Naive B cell (primary cell): ENCODE measurements at regions not wholly inside any gene's neighbourhood (a gene's known extent, or its start where the extent isn't known, plus 50 kb on each side); places are given as distances from the start of the nearest gene placed in this dataset.

Source experiments
- ATAC-seq, 2 donors: fragments of 150-1000 bp; cut with Tn5 transposase; 2 replicates each; pipeline ENCODE4 v1.10.0; 2021; ENCODE audit warnings: low read depth in 2 of 2, mild to moderate bottlenecking in 2 of 2, moderate library complexity in 2 of 2
- DNase-seq: peaks from one replicate; pipeline ENCODE4 v3.0.0; 2022
- H3K27ac Mint-ChIP-seq, 6 donors: one replicate each; pipeline ENCODE4 v1.8.0; 2020 to 2022; ENCODE audit warnings: mild to moderate bottlenecking in 6 of 6, mixed read lengths in 6 of 6, moderate library complexity in 5 of 6, inconsistent platforms in 2 of 6
- H3K27me3 Mint-ChIP-seq, 3 donors: one replicate each; pipeline ENCODE4 v1.8.0; 2021 to 2022; ENCODE audit warnings: mixed read lengths in 3 of 3, mild to moderate bottlenecking in 1 of 3
- H3K36me3 Mint-ChIP-seq, 2 donors: one replicate each; pipeline ENCODE4 v1.8.0; 2020 to 2022; ENCODE audit warnings: mixed read lengths in 2 of 2, inconsistent platforms in 1 of 2, mild to moderate bottlenecking in 1 of 2
- H3K4me1 Mint-ChIP-seq, 3 donors: one replicate each; pipeline ENCODE4 v1.8.0; 2020 to 2022; ENCODE audit warnings: mixed read lengths in 3 of 3, inconsistent platforms in 1 of 3, mild to moderate bottlenecking in 1 of 3, moderate library complexity in 1 of 3
- H3K4me3 Mint-ChIP-seq, 8 donors: one replicate each; pipeline ENCODE4 v1.8.0; 2020 to 2022; ENCODE audit warnings: mild to moderate bottlenecking in 8 of 8, mixed read lengths in 8 of 8, moderate library complexity in 8 of 8, inconsistent platforms in 2 of 8
- H3K9me3 Mint-ChIP-seq, 7 donors: one replicate each; pipeline ENCODE4 v1.8.0; 2020 to 2022; ENCODE audit warnings: mixed read lengths in 7 of 7, mild to moderate bottlenecking in 5 of 7, inconsistent platforms in 2 of 7, moderate library complexity in 1 of 7

DNA sequence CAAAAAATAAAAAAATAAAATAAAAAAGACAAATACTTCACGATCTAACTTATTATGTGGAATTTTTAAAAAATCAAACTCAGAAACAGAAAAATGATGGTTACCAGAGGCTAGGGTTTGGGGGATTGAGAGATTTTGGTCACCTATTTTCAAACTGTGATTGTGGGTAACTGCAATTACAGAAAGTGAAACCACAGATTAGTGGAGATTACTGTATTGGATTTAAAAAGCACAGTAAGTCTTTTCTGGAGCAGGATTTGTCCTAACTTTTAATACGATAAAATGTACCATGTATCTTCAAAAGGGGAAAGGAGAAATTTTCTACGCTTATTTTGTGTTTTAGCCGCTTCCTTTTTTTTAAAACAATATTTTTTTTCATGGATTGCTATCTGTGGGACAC lies 1204.9 kb upstream of the LRRTM3 start:
- Mint-ChIP-seq H3K9me3 (peaks cover 0 to 4% (median 0%) of the 10 kb centered on the region in 7 donors), H3K27me3 (no peaks in the 10 kb centered on the region), H3K36me3 (no peaks in the 10 kb centered on the region), H3K27ac (no peak overlapping the region), H3K4me1 (no peaks in the 10 kb centered on the region), H3K4me3 (no peak overlapping the region)
- DNase-seq = no peak
- ATAC-seq = no peak

DNA sequence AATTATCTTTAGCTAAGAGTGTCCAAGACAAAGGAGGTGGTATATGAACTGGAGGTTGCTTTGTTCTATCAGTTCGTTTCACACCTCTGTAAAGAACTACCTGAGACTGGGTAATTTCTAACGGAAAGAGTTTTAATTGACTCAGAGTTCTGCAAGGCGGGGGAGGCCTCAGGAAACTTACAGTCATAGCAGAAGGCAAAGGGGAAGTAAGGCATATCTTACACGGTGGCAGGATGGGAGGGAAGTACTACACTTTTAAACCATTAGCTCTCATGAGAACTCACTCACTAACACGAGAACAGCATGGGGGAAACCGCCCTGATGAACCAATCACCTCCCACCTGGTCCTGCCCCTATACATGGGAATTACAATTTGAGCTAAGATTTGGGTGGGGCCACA lies 1202.3 kb upstream of the LRRTM3 start:
- Mint-ChIP-seq H3K4me3 (no peak overlapping the region), H3K9me3 (peaks cover 0 to 2% (median 0%) of the 10 kb centered on the region in 7 donors), H3K27me3 (no peaks in the 10 kb centered on the region), H3K36me3 (no peaks in the 10 kb centered on the region), H3K4me1 (no peaks in the 10 kb centered on the region), H3K27ac (no peak overlapping the region)
- no peak for DNase-seq
- ATAC-seq = no peak

DNA sequence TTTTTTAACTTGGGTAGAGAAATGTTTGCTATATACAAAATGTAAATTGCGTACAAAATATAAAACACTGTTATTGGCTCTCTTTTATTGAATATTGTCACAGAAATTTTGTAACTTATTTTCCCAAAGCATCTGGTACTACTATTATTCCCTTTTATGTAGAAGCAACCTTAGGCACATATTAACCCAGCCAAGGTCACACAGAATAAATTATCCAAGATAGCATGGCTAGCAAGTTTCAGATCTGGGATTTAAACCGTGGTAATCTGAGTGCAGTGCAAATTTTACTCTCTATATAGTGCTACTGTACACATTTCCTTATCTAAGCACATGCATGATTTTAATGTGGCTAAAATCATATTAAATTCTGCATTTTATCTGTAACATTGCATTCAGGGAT lies 1190.5 kb upstream of the LRRTM3 start:
- no peaks in the 10 kb centered on the region for H3K36me3 Mint-ChIP-seq
- H3K27ac Mint-ChIP-seq = no peak overlapping the region
- DNase-seq (no peak), ATAC-seq (no peak)
- no peak overlapping the region for H3K4me3 Mint-ChIP-seq
- H3K4me1 Mint-ChIP-seq = no peaks in the 10 kb centered on the region
- no peaks in the 10 kb centered on the region for H3K27me3 Mint-ChIP-seq
- peaks cover 0 to 11% (median 5%) of the 10 kb centered on the region in 7 donors for H3K9me3 Mint-ChIP-seq

DNA sequence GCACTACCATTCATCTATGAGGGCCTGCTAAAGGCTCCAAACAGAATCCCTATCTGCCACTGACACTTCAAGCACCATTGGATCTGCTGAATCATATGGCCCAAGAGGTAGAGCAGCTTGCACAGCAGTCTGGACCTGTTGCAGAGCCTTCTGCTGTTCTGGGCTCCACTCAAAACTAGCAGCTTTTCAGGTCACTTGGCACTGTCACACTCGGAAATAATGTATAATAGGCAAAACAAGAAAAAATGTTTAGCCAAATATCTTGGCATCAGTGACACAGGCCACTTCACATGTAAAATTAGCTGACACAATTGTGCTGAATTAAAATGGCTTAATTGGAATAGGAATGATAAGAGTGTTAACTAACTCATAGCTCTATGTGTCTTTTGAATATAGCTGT lies 1182.9 kb upstream of the LRRTM3 start:
- DNase-seq = no peak
- H3K4me3 Mint-ChIP-seq = no peak overlapping the region
- no peaks in the 10 kb centered on the region for H3K27me3 Mint-ChIP-seq
- ATAC-seq = no peak
- no peaks in the 10 kb centered on the region for H3K4me1 Mint-ChIP-seq
- H3K27ac Mint-ChIP-seq = no peak overlapping the region
- H3K36me3 Mint-ChIP-seq = no peaks in the 10 kb centered on the region
- peaks cover 0 to 4% (median 0%) of the 10 kb centered on the region in 7 donors for H3K9me3 Mint-ChIP-seq

DNA sequence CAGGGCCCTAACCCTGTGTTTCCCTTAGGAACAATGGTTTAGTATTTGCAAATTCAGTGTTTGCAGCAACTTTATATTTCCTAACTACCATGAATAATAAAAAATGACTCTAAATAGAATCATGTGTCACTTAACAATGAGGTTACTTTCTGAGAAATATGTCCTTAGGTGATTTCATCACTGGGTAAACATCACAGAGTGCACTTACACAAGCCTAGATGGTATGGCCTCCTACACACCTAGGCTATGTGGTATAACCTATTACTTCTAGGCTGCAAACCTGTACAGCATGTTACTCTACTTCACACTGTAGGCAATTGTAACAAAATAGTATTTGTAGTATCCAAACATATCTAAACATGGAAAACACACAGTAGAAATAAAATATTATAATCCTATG lies 1174.6 kb upstream of the LRRTM3 start:
- H3K36me3 Mint-ChIP-seq = no peaks in the 10 kb centered on the region
- ATAC-seq (no peak), DNase-seq (no peak)
- no peak overlapping the region for H3K27ac Mint-ChIP-seq
- H3K9me3 Mint-ChIP-seq = peaks cover 0 to 1% (median 0%) of the 10 kb centered on the region in 7 donors
- H3K4me1 Mint-ChIP-seq = no peaks in the 10 kb centered on the region
- no peak overlapping the region for H3K4me3 Mint-ChIP-seq
- H3K27me3 Mint-ChIP-seq = no peaks in the 10 kb centered on the region

DNA sequence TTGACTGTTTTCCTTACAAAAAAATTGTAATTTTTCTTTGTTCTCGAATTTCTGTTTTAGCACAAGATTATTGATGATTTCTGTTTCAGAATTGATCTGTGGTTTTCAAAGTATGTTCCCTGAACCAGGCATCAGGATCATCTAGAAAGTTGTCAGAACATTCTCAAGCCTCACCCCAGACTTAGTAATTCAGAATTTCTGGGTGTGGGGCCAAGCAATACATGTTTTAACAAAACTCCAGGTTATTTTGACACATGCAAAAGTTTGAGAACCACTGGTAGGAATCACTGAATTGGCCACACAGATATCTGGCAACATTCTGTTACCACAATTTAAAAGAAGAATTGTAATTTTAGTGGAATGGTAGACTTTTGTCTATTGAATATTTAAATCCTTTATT lies 1173.9 kb upstream of the LRRTM3 start:
- H3K9me3 Mint-ChIP-seq = peaks cover 0 to 1% (median 0%) of the 10 kb centered on the region in 7 donors
- ATAC-seq (no peak), DNase-seq (no peak)
- no peak overlapping the region for H3K4me3 Mint-ChIP-seq
- no peaks in the 10 kb centered on the region for H3K4me1 Mint-ChIP-seq
- no peaks in the 10 kb centered on the region for H3K27me3 Mint-ChIP-seq
- no peaks in the 10 kb centered on the region for H3K36me3 Mint-ChIP-seq
- no peak overlapping the region for H3K27ac Mint-ChIP-seq

DNA sequence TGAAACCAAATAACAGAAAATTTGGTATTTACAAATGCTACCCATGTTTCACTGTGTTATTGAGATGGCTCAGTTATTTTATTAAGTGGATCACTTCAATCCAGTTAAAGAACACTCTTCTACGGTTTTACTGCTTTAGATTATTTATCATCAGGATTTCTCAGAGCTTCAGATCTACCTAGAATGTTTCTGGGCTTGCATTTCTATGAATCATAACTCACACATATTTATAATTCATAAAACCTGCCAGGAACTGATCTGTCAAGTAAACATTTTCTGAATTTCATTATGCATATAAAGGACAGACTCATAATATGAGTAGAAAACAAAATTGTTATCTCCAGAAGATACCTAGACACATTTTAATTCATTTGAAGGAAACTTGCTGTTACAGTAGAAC lies 1172.3 kb upstream of the LRRTM3 start:
- peaks cover 0 to 2% (median 0%) of the 10 kb centered on the region in 7 donors for H3K9me3 Mint-ChIP-seq
- no peak for ATAC-seq

DNA sequence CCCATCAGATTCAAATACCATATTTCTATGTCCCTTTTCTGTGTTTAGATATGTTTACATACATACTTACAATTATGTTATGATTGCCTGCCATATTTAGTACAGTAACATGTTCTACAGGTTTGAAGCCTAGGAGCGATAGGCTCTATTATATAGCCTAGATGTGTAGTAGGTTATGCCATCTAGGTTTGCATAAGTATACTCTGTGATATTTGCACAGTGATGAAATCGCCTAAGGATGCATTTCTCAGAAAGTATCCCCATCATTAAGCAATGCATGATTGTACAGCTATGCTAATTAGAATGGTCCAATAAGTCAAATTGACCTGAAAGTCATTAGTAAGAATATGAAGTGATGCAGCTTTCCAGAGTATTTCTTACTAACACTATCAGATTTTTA lies 1171.7 kb upstream of the LRRTM3 start:
- H3K36me3 Mint-ChIP-seq = no peaks in the 10 kb centered on the region
- H3K4me1 Mint-ChIP-seq = no peaks in the 10 kb centered on the region
- H3K9me3 Mint-ChIP-seq = peaks cover 0 to 2% (median under 1%) of the 10 kb centered on the region in 7 donors
- no peaks in the 10 kb centered on the region for H3K27me3 Mint-ChIP-seq
- no peak overlapping the region for H3K27ac Mint-ChIP-seq
- no peak overlapping the region for H3K4me3 Mint-ChIP-seq
- ATAC-seq (no peak), DNase-seq (no peak)

More for the DNA sequence above, 1172.3 kb upstream of the LRRTM3 start:
- H3K27ac Mint-ChIP-seq = no peak overlapping the region
- H3K36me3 Mint-ChIP-seq = no peaks in the 10 kb centered on the region
- no peak overlapping the region for H3K4me3 Mint-ChIP-seq
- no peaks in the 10 kb centered on the region for H3K27me3 Mint-ChIP-seq
- DNase-seq = no peak
- H3K4me1 Mint-ChIP-seq = no peaks in the 10 kb centered on the region

DNA sequence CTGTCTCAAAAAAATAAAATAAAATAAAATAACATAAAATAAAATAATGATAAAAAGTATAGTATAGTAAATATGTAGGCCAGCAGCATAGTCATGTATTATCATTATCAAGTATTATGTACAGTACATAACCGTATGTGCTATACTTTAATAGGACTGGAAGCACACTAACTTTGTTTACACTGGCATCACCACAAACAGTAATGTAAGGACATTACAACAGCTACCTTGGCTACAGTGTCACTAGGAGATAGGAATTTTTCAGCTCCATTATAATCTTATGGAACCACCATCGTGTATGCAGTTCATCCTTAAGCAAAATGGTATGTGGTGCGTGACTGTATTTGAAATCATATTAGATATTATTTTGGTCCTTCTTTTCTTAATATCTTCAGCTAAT lies 1163.5 kb upstream of the LRRTM3 start:
- H3K27ac Mint-ChIP-seq = no peak overlapping the region
- no peaks in the 10 kb centered on the region for H3K36me3 Mint-ChIP-seq
- DNase-seq = no peak
- H3K4me3 Mint-ChIP-seq = no peak overlapping the region
- peaks cover 0 to 12% (median 3%) of the 10 kb centered on the region in 7 donors for H3K9me3 Mint-ChIP-seq
- H3K4me1 Mint-ChIP-seq = no peaks in the 10 kb centered on the region
- no peak for ATAC-seq
- H3K27me3 Mint-ChIP-seq = no peaks in the 10 kb centered on the region

DNA sequence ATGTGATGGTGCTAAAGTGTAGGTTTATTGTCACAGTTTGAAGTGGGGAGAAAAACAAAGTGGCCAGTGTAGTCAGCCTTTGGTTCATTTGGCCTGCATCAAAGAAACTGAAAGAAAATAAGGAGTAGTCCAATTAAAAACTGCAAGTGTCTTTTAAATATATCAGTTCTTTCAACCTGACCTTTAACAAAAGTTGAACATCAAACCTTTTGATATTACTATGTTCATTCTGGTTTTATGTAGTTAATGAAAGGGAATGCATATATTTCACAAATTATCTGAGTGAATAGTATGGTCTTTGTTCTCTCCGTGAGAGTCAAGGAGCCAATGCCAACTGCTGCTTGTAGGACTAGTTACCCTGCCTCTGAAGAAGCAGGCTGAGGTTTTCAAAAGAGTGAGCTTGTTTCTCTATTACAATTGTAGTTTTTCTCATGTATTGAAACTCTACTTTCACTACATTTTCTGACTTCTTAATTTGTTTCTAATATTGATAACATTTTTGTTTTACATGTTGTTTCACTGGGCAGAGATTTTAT lies 1160.8 kb upstream of the LRRTM3 start:
- H3K4me3 Mint-ChIP-seq = no peak overlapping the region
- H3K27ac Mint-ChIP-seq = no peak overlapping the region
- H3K36me3 Mint-ChIP-seq = no peaks in the 10 kb centered on the region
- no peaks in the 10 kb centered on the region for H3K4me1 Mint-ChIP-seq
- H3K9me3 Mint-ChIP-seq = peaks cover 0 to 11% (median 0%) of the 10 kb centered on the region in 7 donors
- ATAC-seq (no peak), DNase-seq (no peak)
- no peaks in the 10 kb centered on the region for H3K27me3 Mint-ChIP-seq

DNA sequence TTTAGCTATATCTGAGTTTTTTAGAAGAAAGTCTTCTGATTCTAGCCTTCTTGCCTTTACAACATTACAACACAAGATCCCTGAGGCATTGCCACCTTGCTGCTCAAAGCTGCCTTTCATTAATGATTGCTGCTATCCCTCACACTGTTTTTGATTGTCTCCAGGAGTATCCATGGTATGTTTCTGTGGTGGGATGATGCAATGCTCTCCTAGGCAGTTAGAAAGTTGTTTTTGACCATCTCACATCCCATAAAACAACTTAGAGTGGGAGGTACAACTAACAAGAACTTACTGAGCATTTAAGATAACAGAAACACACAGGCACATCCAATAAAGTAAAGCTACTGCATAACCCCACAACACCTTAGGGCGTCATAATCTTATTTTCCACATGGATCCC lies 1156.0 kb upstream of the LRRTM3 start:
- no peak for ATAC-seq
- no peak for DNase-seq
- Mint-ChIP-seq H3K9me3 (peaks cover 0 to 10% (median 6%) of the 10 kb centered on the region in 7 donors), H3K27ac (no peak overlapping the region), H3K36me3 (no peaks in the 10 kb centered on the region), H3K4me1 (no peaks in the 10 kb centered on the region), H3K4me3 (no peak overlapping the region), H3K27me3 (no peaks in the 10 kb centered on the region)

DNA sequence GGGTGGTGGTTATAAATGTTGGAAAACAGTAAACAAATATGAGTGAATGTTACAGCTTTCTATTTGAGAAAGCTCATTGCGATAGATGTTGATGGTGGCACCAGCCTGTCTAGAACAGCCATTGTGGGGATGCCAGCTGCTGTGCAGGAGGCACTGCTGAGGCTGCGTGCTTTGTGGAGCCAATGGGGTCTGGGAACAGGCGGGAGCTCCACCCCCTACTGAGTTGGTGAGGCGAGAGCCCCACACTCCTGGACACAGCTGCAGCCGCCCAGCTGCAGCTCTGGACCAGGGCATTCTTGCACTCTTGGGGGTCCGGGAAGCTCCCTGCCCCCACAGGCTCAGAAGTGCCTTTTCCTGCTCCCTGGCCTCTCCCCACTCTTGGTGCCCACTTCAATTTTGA lies 1147.1 kb upstream of the LRRTM3 start:
- H3K36me3 Mint-ChIP-seq = no peaks in the 10 kb centered on the region
- H3K4me1 Mint-ChIP-seq = no peaks in the 10 kb centered on the region
- no peak overlapping the region for H3K27ac Mint-ChIP-seq
- no peaks in the 10 kb centered on the region for H3K27me3 Mint-ChIP-seq
- H3K4me3 Mint-ChIP-seq = no peak overlapping the region
- no peak for DNase-seq
- H3K9me3 Mint-ChIP-seq = peaks cover 0 to 5% (median 0%) of the 10 kb centered on the region in 7 donors
- ATAC-seq = no peak

DNA sequence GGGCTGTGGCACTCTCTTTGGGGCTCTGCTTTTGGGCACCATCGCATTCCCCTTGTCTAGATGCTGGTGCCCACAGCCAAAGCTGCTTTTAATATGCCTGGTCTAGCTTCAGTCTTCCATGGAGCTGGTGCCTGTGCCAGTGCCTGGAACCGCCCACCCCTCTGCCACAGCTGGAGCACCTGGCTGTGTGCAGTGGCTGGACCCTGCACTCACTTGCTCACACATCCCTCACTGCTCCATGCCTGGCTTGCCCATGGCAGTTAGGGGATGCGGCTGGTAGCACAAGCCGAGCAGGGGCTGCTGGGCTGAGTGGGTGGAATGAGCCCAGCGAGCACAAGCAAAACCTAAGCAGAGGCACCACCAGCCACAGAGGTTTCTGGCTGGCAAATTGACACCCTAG lies 1145.9 kb upstream of the LRRTM3 start:
- H3K4me3 Mint-ChIP-seq = no peak overlapping the region
- no peaks in the 10 kb centered on the region for H3K36me3 Mint-ChIP-seq
- no peaks in the 10 kb centered on the region for H3K4me1 Mint-ChIP-seq
- no peaks in the 10 kb centered on the region for H3K9me3 Mint-ChIP-seq
- H3K27me3 Mint-ChIP-seq = no peaks in the 10 kb centered on the region
- ATAC-seq (no peak), DNase-seq (no peak)
- no peak overlapping the region for H3K27ac Mint-ChIP-seq

DNA sequence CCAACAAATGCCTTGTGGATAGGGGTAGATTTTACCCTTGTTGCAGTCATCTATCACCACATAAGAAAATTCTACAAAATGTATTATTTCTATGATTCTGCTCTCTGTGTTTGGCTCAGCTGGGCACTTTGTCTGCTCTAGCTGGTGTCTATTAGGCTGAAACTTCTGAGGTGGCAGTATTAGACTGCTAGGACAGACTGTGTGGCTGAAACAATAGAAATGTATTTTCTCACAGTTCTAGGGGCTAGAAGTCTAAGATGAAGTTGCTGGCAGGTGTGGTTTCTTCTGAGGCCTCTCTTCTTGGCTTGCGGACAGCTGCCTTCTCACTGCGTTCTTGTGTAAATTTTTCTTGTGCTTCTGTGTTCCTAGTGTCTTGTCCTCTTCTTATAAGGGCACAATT lies 1139.6 kb upstream of the LRRTM3 start:
- no peak for DNase-seq
- Mint-ChIP-seq H3K36me3 (no peaks in the 10 kb centered on the region), H3K4me1 (no peaks in the 10 kb centered on the region)

DNA sequence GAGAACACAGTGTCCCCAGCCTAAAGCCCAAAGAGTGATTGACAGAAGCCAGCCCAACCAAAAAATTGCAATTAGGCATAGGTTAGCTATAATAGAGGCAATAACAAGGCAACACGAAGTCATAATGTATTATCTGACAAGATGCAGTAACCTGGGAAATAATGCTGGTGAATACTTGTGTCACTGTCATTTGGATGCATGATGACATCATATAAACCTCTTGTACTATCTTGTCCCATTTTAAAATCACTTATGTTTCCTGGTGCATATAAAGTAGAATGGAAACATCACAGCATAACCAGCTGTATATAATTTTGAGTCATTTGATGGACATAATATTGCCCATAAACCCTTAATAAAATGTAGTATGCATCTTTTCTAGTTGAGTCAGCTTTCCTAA lies 1138.3 kb upstream of the LRRTM3 start:
- no peak for ATAC-seq
- no peak for DNase-seq
- Mint-ChIP-seq H3K27ac (no peak overlapping the region), H3K9me3 (peaks cover 0 to 7% (median 0%) of the 10 kb centered on the region in 7 donors), H3K27me3 (no peaks in the 10 kb centered on the region), H3K4me3 (no peak overlapping the region), H3K36me3 (no peaks in the 10 kb centered on the region), H3K4me1 (no peaks in the 10 kb centered on the region)

More for the DNA sequence above, 1139.6 kb upstream of the LRRTM3 start:
- no peak for ATAC-seq
- Mint-ChIP-seq H3K27me3 (no peaks in the 10 kb centered on the region), H3K4me3 (no peak overlapping the region), H3K27ac (no peak overlapping the region), H3K9me3 (peaks cover 0 to 7% (median 0%) of the 10 kb centered on the region in 7 donors)
